Activated T-cell treated with anti-CD3 and anti-CD28 coated beads for 24 hours (primary cell): ENCODE measurements at regions not wholly inside any gene's neighbourhood (a gene's known extent, or its start where the extent isn't known, plus 50 kb on each side); places are given as distances from the start of the nearest gene placed in this dataset.
"Not testable (repeated sequence)": the region's sequence is repeated elsewhere in the genome, so short reads cannot be mapped to it uniquely, and the experiment has no call there.

Source experiments
- DNase-seq: peaks from one replicate; pipeline ENCODE4 v3.0.0-alpha.2; 2020; ENCODE audit warnings: low read depth

DNA sequence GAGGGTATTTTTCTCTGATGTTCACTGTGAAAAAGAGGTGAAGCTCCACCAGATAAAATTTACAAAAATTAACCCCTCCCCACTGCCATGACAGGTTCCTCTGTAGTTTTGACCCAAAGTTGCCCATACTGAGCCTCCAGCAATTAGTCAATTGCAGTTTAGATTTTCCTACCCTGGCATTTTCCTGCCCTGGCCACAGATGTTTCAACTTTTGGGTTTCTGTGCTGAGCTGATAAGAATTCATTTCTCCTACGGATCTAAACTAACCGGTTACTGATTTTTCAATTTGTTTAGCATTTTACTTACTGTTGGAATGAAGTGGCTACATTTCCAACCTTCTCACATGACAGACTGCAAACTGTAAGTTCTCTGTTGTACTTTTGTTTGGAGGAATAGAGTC, 1346.1 kb upstream of the EPHA6 start:
- DNase-seq = no peak

DNA sequence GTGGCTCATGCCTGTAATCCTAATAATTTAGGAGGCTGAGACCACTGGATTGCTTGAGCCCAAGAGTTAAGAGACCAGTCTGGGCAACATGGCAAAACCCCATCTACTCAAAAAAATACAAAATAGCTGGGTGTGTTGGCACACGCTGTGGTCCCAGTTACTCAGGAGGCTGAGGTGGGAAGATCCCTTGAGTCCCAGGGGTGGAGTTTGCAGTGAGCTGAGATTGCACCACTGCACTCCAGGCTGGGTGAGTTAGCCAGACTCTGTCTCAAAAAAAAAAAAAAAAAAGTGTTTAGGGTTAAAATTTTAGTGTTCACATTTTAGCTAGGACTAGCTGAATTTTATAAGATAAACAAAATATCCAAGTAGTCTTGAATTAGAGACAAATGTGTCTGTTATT, 1340.1 kb upstream of the EPHA6 start:
- no peak for DNase-seq

DNA sequence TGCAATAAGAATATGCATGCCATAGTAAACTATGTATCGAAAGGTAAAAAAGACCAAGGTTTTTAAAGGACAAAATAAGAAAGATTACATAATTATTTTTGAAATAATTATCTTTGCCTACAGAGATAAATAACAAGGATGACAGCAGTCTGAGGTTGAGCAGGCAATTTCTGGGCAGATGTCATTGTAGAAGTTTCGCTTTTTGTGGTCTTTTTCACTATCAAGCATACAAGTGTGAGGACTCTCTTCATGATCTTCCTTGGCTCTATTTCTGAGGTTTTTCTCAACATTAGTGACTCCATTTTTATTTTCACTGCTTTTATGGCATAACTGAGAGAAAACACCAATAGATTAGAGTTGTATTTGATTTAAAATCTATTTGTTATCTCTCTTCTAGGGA, 1337.9 kb upstream of the EPHA6 start:
- no peak for DNase-seq

DNA sequence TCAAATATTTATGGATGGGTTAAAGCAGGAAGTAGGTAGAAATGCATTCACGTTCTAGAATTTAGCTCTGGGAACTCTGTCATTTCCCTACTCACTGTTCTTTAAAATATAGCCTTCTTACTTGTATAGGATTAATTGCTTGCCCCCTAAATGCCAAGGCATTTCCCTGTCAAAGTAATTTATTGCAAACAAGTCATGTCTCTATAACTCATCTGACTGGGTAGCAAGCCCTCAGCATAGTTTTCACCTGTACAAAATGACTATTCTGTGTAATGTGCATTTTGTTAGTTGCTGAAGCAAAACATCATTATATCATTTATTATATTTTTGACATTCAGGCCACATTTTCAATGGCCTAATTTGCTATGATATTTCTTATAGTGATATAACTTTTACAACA, 1308.2 kb upstream of the EPHA6 start:
- no peak for DNase-seq

DNA sequence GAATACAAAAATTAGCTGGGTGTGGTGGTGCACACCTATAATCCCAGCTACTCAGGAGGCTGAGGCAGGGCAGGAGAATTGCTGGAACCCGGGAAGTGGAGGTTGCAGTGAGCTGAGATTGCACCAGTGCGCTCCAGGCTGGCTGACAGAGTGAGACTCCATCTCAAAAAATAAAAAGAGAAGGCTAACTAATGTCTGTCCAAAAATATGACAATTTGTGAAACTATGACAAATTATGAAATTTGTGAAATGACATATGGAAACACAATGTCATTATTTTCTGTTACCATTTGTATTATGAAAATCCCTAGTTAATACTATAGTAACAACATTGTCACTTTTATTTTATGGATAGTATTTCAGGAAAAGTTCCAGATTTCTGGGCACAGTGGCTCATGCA, 1306.3 kb upstream of the EPHA6 start:
- DNase-seq = no peak

DNA sequence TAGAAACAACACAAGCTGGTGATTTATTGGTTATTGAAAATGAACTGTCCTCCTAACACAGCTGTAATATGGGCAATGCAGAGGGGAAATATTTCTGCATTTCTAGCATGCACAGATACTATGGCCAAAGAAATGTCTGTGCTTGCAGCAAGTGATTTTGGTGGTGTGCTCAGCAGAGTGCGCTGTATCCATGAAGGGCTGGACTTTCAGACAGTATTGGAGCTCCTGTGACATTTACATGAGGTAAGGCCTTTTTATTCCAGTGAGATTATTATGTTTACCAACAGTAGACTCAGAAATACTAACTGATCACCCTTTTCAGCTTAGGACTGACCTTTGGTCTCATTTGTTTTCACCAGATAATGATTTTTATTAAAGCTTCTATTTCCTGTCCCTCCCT, 1302.6 kb upstream of the EPHA6 start:
- DNase-seq = no peak

DNA sequence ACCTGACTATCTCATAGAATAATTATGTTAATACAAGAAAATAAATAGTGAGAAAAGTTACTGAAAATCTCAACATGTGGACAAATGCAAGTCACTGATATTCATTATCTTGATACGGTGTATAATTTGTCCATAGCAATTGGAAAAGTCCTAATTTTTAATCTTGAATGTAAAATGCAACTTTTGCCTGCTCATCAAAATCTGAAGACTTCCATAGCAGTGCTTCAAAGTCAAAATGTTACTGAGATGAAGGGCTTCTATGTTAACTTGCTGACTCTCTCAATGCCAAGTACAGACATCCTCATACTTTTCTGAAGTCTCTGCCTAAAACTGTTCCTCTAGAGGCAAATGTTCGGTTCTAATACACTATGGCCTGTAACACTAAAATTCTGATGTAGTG, 1300.1 kb upstream of the EPHA6 start:
- DNase-seq = no peak

DNA sequence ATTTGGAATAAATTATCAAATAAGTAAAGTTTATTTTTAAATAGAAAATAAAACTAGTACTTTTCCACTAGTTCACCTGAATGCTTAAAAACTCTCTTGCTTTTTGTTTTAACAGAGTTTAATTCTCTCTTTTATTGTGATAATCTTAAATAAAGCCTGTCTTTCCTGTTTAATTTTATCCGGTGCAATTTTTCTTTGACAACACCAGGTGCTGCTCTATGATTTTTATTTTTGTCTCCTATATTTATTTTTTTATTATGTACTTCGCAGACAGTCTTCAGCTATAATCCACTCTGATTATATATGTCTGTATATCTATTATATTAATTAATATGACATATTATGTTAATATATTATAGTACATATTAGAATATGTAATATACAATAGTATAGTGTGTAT, 1293.0 kb upstream of the EPHA6 start:
- no peak for DNase-seq

DNA sequence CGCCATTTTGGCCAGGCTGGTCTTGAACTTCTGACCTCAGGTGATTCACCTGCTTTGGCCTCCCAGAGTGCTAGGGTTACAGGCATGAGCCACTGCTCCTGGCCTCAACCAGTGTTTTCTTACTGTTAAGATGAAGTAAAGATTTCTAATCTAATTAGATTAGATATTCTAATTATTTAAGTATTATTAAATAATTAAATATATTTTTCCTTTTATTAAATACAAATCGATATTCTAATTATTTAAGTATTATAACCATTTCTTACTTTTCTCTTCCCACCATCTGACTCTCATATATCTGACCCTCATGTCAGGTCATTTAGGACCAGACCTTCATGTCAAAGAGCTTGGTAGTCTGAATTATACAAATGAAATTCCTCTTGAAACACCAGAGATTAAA, 1291.9 kb upstream of the EPHA6 start:
- no peak for DNase-seq

DNA sequence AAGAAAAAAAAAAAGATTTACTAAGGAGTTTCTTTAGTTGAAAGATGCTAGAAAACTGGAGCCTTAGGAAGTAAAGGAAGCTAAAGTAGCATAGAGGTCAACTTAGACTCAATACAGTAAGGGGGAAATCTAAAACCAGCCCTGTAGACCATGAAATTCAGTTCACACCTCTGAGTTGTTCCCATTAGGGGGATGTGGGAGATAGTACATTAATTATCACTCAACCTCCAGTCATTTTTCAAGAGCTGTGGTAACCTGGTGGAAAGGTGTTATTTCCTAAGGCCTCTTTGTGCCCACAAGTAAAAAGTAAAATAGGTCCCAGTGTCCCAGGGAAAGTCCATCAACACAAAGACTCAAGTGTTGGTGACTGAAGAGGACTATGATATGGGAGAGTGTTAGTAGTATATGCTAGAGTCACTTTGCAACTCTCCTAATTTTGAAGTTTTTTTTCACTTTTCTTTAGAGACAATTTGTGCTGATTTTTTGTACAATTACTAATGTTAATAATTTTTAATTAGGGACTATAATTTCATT, 1274.4 kb upstream of the EPHA6 start:
- no peak for DNase-seq

DNA sequence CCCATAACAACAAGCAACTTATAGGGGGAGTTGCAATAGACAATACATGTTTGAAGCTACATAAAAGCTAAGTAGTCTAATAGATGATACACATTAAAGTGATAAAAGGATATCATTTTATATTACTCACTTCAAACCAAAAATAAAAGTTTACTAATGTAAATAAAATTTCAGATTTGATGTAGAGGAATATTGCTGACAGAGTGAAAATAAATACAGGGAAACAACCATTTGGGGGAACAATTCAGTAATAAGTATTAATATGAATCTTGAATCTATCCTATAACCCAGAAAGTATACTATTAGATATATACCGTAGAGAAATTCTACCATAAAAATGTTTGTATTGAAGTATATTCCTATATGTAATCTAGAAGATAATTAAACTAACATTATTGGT, 1248.9 kb upstream of the EPHA6 start:
- no peak for DNase-seq

DNA sequence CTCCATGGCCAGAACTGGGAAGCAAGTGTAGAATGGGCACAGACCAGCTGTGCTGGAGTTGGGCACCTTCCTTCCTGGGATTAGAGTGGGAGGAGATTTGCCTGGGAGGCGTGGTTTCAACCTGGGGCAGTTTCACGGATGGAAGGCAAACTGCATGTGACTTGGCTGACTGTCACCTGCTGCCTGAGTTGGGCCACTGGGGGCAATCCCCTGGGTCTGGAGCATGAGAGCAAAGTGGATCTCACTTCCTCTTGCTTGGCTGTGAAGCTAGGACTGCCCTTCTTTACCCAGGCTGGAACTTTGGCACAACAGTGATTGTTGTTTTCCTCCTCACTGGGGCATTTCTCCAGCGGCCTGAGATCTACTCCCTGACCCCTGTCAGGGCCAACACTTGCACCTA, 1247.0 kb upstream of the EPHA6 start:
- DNase-seq = no peak

DNA sequence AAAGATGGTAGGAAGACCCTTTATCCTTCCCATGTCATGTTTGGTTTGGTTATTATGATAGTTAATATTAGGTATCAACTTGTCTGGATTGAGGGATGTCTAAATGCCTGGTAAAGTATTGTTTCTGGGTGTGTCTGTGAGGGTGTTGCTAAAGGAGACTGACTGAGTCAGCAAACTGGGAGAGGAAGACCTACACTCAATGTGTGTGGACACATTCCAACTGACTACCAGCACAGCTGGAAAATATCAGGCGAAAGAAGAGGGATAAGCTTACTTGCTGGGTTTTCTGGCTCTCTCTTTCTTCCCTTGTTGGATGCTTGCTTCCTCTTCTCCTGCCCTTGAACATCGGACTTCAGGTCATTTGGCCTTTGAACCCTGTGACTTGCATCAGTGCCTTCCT, 1227.6 kb upstream of the EPHA6 start:
- DNase-seq = no peak

DNA sequence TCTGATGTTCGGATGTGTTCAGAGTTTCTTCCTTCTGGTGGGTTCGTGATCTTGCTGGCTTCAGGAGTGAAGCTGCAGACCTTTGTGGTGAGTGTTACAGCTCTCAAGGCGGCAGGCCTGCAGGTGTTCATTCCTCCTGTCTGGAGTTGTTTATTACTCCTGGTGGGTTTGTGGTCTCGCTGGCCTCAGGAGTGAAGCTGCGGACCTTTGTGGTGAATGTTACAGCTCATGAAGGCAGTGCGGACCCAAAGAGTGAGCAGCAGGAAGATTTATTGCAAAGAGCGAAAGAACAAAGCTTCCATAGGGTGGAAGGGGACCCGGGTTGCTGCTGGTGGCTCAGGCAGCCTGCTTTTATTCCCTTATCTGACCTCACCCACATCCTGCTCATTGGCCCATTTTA, 1226.8 kb upstream of the EPHA6 start:
- DNase-seq = not testable (repeated sequence)

DNA sequence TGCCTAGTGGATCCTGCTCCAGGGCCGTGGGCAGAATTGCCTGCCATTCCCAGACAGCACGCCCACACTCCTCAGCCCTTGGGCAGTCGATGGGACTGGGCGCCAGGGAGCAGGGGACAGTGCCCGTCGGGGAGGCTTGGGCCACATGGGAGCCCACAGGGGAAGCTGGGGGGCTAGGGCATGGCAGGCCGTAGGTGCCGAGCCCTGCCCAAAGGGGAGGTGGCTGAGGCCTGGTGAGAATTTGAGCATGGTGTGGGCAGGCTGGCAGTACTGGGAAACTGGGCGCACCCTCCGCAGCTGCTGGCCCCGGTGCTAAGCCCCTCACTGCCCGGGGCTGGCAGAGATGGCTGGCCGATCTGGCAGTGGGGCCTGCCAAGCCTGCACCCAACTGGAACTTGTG, 1225.9 kb upstream of the EPHA6 start:
- no peak for DNase-seq

DNA sequence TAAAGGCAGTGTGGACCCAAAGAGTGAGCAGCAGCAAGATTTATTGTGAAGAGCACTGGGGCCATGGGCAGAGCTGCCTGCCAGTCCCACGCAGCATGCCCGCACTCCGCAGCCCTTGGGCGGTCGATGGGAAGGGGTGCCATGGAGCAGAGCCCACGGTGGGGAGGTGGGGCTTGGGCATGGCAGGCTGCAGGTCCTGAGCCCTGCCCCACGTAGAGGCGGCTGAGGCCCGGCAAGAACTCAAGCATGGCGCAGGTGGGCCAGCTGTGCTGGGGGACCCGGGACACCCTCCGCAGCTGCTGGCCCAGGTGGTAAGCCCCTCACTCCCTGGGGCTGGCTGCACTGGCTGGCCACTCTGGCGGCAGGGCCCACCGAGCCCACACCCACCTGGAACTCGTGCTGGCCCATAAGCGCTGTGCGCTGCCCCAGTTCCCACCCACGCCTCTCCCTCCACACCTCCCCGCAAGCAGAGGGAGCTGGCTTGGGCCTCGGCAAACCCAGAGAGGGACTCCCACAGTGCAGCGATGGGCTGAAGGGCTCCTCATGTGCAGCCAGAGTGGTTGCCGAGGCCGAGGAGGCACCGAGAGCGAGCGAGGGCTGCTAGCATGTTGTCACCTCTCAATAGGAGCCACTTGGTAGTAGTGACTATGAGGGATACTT, 1218.8 kb upstream of the EPHA6 start:
- no peak for DNase-seq

DNA sequence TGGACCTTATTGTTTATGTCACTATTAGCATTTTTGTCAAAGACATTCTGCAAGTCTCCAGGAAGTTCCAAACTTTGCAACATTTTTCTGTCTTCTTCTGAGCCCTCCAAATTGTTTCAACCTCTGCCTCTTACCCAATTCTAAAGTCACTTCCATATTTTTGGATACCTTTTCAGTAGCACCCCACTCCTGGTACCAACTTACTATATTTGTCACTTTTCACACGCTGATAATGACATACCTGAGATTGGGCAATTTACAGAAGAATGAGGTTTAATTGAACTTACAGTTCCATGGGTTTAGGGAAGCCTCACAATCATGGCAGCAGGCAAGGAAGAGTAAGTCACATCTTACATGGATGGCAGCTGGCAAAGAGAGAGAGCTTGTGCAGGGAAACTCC, 1206.5 kb upstream of the EPHA6 start:
- no peak for DNase-seq

DNA sequence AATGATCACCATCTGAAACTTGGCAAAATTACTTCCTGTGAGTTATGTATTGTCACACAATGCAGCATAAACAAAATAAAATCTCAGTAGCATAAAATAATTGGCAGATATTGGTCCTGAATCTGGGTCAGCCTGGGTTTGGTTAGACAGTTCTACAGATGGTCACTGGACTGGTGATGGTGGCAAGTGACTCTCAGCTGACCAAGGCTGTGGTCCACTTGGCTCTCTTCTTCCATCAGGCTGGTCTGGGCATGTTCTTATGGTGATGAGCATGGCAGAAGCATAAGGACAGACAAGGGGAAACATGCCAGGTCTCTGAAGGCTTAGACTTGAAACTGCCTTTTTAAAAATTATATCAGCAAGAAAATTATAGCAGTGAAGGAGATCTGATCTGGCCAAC, 1205.0 kb upstream of the EPHA6 start:
- DNase-seq = no peak

DNA sequence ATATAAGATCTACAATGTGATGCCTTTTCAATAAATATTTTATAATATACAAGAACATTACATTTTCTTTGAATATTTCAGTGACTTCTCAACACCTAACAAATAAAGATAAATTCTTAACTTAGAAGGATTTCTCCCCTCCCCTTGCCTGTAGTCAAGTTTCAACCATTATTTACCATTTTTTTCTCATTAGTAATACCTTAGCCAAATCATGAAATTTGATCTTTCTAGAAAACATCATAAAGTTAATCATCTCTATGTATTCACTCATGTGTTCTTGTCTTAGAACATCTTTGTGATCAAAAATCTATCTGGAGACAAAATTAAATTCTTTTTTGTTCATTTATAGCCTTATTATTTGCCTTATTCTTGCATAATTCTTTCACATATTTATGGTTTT, 1201.8 kb upstream of the EPHA6 start:
- no peak for DNase-seq

DNA sequence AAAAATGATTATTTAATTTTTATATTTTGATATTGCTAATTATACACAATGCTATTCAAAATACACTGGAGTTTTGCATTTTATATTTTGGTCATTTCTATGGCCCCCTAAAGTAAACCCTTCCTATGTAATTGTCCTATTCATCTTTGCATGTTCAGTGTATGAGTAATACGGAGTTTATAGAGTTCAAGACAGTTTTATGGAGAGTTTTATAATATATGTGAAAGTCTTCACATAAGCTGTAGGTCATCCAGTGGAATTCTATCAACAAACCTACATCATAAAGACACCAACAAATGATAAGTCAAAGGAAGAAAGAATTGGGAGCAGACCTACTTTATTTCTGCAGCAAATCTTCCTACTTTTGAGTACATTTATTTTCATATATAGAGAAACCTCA, 1200.4 kb upstream of the EPHA6 start:
- no peak for DNase-seq

DNA sequence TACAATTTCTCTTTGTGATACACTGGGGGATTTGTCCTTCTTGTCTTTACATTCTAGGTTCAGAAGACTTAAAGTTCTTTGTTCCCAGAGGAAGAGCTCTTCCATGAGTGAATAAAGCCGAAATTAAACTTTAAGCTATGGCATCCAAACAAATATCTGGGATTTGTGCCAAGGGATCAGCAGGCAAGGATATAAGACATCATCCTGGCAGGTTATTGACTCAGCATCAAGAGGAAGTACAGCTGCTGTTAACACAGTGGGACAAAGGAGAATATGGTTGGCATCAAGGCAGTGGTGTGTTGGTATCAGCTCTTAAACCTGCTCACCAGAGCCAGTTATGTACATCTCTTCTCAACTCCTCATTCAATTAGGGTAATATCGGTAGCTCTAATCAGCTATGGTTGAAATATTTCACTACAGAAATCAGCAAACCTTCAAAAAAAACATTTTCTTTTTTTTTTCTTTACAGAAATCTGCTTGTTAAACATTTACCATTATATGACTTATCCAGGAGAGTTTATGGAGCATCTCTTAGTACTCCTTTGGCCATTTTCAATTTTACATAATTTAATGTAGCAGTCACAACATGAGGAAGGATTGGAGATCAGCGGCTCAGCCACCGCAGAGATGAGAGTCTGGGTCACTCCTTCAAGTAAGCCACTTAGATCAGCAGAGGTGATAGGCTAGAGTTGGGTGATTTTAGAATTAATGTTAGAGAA, 1198.6 kb upstream of the EPHA6 start:
- no peak for DNase-seq

DNA sequence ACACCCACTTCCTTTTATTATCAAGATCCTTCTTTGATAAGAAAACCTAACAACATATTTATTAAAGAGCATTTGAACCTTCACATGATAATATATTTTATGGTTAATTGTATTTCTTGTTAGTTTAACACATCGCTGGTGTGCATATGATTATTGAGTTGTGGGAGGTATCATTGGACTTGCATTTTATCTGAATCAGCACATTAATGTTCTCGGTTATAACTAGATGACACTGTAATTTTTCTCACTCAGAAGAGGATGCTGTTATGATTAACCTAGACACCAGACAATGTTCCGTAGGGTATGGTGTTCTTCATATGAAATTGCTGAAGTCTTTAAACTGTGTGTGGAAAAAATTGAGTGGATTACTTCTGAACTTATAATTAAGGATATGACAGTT, 1188.3 kb upstream of the EPHA6 start:
- no peak for DNase-seq

DNA sequence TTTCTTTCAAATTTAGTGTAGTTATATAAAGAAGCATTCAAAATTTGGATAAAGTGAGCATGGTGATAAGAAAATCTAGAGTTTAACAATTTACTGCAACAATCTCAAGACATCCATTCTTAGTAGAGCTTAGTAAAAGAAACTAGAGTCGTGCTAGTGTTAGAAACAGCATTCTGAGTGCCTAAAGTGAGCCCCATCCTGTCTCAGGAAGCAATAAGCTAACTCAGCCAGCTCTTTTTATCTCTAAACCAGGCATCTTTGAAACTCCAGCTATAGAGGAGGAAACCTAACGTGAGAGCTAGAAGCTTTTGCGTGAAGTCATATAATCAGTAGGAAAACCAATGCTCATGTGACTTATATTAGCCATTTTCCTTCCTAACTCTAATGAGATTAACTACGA, 1187.1 kb upstream of the EPHA6 start:
- no peak for DNase-seq

DNA sequence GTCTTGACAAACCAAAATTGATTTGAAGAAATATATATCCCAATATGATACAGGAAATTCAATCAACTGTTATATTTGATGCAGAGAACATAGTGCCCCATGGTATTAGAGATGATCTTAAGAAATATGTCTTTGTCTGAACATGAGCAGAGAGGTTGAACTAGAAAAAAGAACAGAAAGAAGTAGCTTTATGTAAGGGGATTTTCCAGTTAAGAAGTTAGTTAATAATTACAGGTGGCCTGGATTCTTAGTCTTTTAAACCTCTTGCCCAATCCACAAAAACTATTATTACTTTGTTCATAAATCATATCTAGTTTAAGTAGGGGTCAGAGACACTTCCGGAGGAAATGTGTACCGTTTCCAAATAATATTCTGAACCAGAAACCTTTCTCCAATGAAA, 1186.7 kb upstream of the EPHA6 start:
- DNase-seq = no peak
